ENCODE measurements at regions not wholly inside any gene's neighbourhood (a gene's known extent, or its start where the extent isn't known, plus 50 kb on each side); places are given as distances from the start of the nearest gene placed in this dataset.

- FAIRE-seq, result no peak
- Histone ChIP-seq H4K91ac (replicated peaks; ENCODE audit: insufficient read length, low read length) (no peak overlapping the region), H4K20me1 (replicated peaks in 1 of 2; ENCODE audit: control insufficient read depth in 1 of 2, insufficient read depth in 2 of 2, low read length in 2 of 2) (no peaks in the 10 kb centered on the region), H2BK12ac (ENCODE audit: low read depth, low read length) (no peak overlapping the region), H3K4me1 (replicated peaks in 1 of 4; ENCODE audit: control insufficient read depth in 3 of 4, insufficient read depth in 4 of 4, low read length in 3 of 4) (no peaks in the 10 kb centered on the region), H3K4me2 (ENCODE audit: insufficient read depth in 1 of 2, low read depth in 2 of 2, low read length in 2 of 2) (no peak overlapping the region), H3K9me3 (ENCODE audit: insufficient read depth in 2 of 2, low read depth in 1 of 2, low read length in 1 of 2) (no peaks in the 10 kb centered on the region), H2BK5ac (ENCODE audit: low read depth, low read length) (no peak overlapping the region), H3K4ac (replicated peaks; ENCODE audit: insufficient read length, low read depth, low read length) (no peak overlapping the region), H2BK15ac (ENCODE audit: low read length) (no peak overlapping the region), H3K79me2 (ENCODE audit: control insufficient read depth in 1 of 2, insufficient read depth in 2 of 2, low read length in 2 of 2) (no peaks in the 10 kb centered on the region), H4K8ac (ENCODE audit: extremely low read depth, insufficient read depth, low read length) (no peak overlapping the region), H3K36me3 (ENCODE audit: control insufficient read depth in 2 of 4, insufficient read depth in 4 of 4, low read length in 3 of 4) (no peaks in the 10 kb centered on the region), H3K4me3 (ENCODE audit: extremely low read depth in 1 of 4, insufficient read depth in 2 of 4, low read depth in 3 of 4, low read length in 4 of 4) (no peak overlapping the region), H3K56ac (replicated peaks; ENCODE audit: insufficient read length, low read depth, low read length) (no peak overlapping the region), H3K9ac (replicated peaks in 1 of 4; ENCODE audit: extremely low read depth in 1 of 4, low read depth in 3 of 4, low read length in 3 of 4) (no peak overlapping the region), H3K23ac (ENCODE audit: insufficient read length) (no peak overlapping the region), H3K27me3 (replicated peaks in 1 of 4; ENCODE audit: control insufficient read depth in 3 of 4, extremely low read depth in 1 of 4, insufficient read depth in 3 of 4, low read length in 3 of 4) (no peaks in the 10 kb centered on the region), H3K18ac (ENCODE audit: extremely low read depth, low read length) (no peak overlapping the region), H3K27ac (ENCODE audit: low read depth, low read length) (no peak overlapping the region), H2AFZ (ENCODE audit: low read length) (no peak overlapping the region), H2BK20ac (ENCODE audit: low read length) (no peak overlapping the region), H3K79me1 (ENCODE audit: low read depth, low read length) (no peaks in the 10 kb centered on the region), H4K5ac (ENCODE audit: insufficient read length, low read depth, low read length) (no peak overlapping the region), H3K14ac (ENCODE audit: insufficient read length) (no peak overlapping the region), H2BK120ac (replicated peaks; ENCODE audit: low read depth, low read length) (no peak overlapping the region), H2AK5ac (ENCODE audit: low read depth, low read length) (no peak overlapping the region), H3K23me2 (ENCODE audit: low read depth, low read length) (no peaks in the 10 kb centered on the region)
- TF ChIP-seq CBX5 (IDR thresholded peaks at IDR 0.05; ENCODE audit: low read depth, low read length) (no peak), TBP (IDR thresholded peaks at IDR 0.05; ENCODE audit: low read depth, low read length) (no peak), ZNF274 (IDR thresholded peaks at IDR 0.05; ENCODE audit: borderline replicate concordance, extremely low read depth, low read length) (no peak), POU5F1 (IDR thresholded peaks at IDR 0.05; ENCODE audit: low read depth, low read length) (no peak), FOSL1 (IDR thresholded peaks at IDR 0.05; ENCODE audit: insufficient read depth, low read depth, low read length) (no peak), NRF1 (IDR thresholded peaks at IDR 0.05; ENCODE audit: low read depth, low read length) (no peak), ASH2L (IDR thresholded peaks at IDR 0.05; ENCODE audit: low read length) (no peak), CTBP2 (IDR thresholded peaks at IDR 0.05; ENCODE audit: borderline replicate concordance, insufficient read depth, insufficient read length, low read length) (no peak), HDAC6 (IDR thresholded peaks at IDR 0.05; ENCODE audit: low read depth, low read length) (no peak), JUND (IDR thresholded peaks at IDR 0.05; ENCODE audit: low read length) (no peak), CHD2 (IDR thresholded peaks at IDR 0.05; ENCODE audit: low read length) (no peak), EGR1 (IDR thresholded peaks at IDR 0.05; ENCODE audit: borderline replicate concordance, low read depth, low read length) (no peak), SAP30 (IDR thresholded peaks at IDR 0.05; ENCODE audit: insufficient read depth, insufficient replicate concordance, low read length) (no peak), POLR2A (IDR thresholded peaks at IDR 0.05; ENCODE audit: control extremely low read depth in 1 of 2, low read depth in 2 of 2, low read length in 2 of 2) (no peak), TAF7 (optimal IDR thresholded peaks at IDR 0.05; ENCODE audit: borderline replicate concordance, low read depth, low read length) (no peak)
- ChIA-PET POLR2A (ENCODE audit: partially characterized antibody) (no interaction called here), CTCF (ENCODE audit: partially characterized antibody) (no interaction called here)
- no peak for DNase-seq (ENCODE audit: low read depth in 1 of 2, low spot score in 2 of 2)
- WGBS, 2 experiments (ENCODE audit: extremely low coverage in 1 of 2, insufficient coverage in 1 of 2, insufficient read length in 1 of 2, insufficient replicate concordance in 2 of 2, low coverage in 1 of 2, low lambda C conversion rate in 2 of 2, missing lambda C conversion rate in 1 of 2), result 90% methylated on average over 3 of the region's 3 CpGs; no CpG with 5 or more reads in 1 of the 2 experiments
These were observed 464.4 kb upstream of the POM121L12 start for GRCh38 chr7:52571026-52571425.

All from H1 (cell line).